ENCODE measurements at regions not wholly inside any gene's neighbourhood (a gene's known extent, or its start where the extent isn't known, plus 50 kb on each side); places are given as distances from the start of the nearest gene placed in this dataset.

DNA sequence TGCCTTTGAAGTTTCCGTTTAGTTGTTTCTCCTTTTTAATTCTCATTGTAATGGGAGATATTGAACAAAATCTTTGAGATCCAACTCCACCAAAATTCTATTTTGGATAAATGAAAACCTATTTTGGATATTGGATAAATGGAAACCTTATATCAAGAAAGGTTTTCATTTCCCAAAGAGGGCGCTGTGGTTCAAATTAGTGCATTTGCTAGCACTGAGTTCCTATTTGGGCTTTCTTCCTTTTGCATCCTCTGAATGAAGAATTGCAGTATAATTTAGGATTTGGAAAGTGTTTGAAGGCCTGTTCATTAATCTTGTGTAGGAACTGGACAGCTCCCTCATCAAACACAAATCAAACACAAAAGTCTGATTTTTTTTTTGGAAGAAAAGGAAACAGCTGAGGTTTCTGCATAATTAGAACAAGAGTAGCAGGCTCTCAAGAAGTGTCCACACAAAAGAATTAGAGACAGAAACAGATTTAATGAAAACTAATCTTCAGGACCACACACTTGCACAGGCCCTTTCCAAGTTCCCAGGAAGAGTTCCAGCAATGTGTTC is 80.8 kb upstream of the KLF14 start:
- no peaks in the 10 kb centered on the region for H3K79me2 ChIP-seq (ENCODE audit: insufficient read depth, low read length)
- H3K9ac ChIP-seq (ENCODE audit: low read depth, low read length), result no peak overlapping the region
- no peaks in the 10 kb centered on the region for H4K20me1 ChIP-seq (ENCODE audit: insufficient read depth, low read length)
- H3K9me3 ChIP-seq (ENCODE audit: insufficient read depth, low read length, severe bottlenecking), result no peaks in the 10 kb centered on the region
- H2AFZ ChIP-seq (ENCODE audit: low read depth, low read length), result no peak overlapping the region
- no peak for DNase-seq
- H3K4me1 ChIP-seq (ENCODE audit: insufficient read depth, low read length), result no peaks in the 10 kb centered on the region
- H3K36me3 ChIP-seq (ENCODE audit: insufficient read depth, low read length), result no peaks in the 10 kb centered on the region
- no peak overlapping the region for H3K4me2 ChIP-seq (ENCODE audit: insufficient read depth, low read length)
- TF ChIP-seq EZH2 (IDR thresholded peaks at IDR 0.05; ENCODE audit: borderline replicate concordance, low read depth, low read length, severe bottlenecking), result no peak
- TF ChIP-seq, protein P1, sequence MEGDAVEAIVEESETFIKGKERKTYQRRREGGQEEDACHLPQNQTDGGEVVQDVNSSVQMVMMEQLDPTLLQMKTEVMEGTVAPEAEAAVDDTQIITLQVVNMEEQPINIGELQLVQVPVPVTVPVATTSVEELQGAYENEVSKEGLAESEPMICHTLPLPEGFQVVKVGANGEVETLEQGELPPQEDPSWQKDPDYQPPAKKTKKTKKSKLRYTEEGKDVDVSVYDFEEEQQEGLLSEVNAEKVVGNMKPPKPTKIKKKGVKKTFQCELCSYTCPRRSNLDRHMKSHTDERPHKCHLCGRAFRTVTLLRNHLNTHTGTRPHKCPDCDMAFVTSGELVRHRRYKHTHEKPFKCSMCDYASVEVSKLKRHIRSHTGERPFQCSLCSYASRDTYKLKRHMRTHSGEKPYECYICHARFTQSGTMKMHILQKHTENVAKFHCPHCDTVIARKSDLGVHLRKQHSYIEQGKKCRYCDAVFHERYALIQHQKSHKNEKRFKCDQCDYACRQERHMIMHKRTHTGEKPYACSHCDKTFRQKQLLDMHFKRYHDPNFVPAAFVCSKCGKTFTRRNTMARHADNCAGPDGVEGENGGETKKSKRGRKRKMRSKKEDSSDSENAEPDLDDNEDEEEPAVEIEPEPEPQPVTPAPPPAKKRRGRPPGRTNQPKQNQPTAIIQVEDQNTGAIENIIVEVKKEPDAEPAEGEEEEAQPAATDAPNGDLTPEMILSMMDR (IDR thresholded peaks at IDR 0.05; ENCODE audit: borderline replicate concordance, extremely low read depth, low read length, poor library complexity, severe bottlenecking), result peak; percentile 46
- no peak overlapping the region for H3K4me3 ChIP-seq (ENCODE audit: low read depth in 1 of 2, low read length in 2 of 2)
- no peak overlapping the region for H3K27ac ChIP-seq (ENCODE audit: low read length)
- no peaks in the 10 kb centered on the region for H3K27me3 ChIP-seq (ENCODE audit: insufficient read depth, low read length, poor library complexity)
- no peak for ATAC-seq (ENCODE audit: insufficient read depth, low read depth)

DNA sequence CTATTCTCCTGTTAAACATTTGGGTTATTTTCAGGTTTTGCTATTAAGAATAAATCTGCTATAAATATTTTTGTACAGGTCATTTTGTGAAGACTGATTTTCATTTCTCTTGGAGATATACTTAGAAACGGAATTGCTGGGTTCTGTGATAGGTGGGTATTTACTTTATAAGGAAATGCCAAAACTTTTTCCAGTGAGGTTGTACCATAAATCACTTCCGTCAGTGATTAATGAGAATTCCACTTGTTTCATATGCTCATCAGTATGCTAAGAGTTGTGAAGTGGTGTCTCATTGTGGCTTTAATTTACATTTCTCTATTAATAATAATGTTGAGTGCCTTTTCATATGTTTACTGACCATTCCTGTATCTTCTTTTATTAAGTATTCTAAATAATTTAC is 84.0 kb upstream of the KLF14 start:
- no peak overlapping the region for H3K9ac ChIP-seq (ENCODE audit: low read depth, low read length)
- no peaks in the 10 kb centered on the region for H3K9me3 ChIP-seq (ENCODE audit: insufficient read depth, low read length, severe bottlenecking)
- H3K4me2 ChIP-seq (ENCODE audit: insufficient read depth, low read length), result no peak overlapping the region
- no peak overlapping the region for H3K4me3 ChIP-seq (ENCODE audit: low read depth in 1 of 2, low read length in 2 of 2)
- H2AFZ ChIP-seq (ENCODE audit: low read depth, low read length), result no peak overlapping the region
- ATAC-seq (ENCODE audit: insufficient read depth, low read depth), result no peak
- no peaks in the 10 kb centered on the region for H3K36me3 ChIP-seq (ENCODE audit: insufficient read depth, low read length)
- H3K27ac ChIP-seq (ENCODE audit: low read length), result no peak overlapping the region
- TF ChIP-seq EZH2 (IDR thresholded peaks at IDR 0.05; ENCODE audit: borderline replicate concordance, low read depth, low read length, severe bottlenecking), result no peak
- TF ChIP-seq, protein P1 (IDR thresholded peaks at IDR 0.05; ENCODE audit: borderline replicate concordance, extremely low read depth, low read length, poor library complexity, severe bottlenecking), result no peak
- DNase-seq, result no peak
- no peaks in the 10 kb centered on the region for H3K27me3 ChIP-seq (ENCODE audit: insufficient read depth, low read length, poor library complexity)
- no peaks in the 10 kb centered on the region for H3K79me2 ChIP-seq (ENCODE audit: insufficient read depth, low read length)
- no peaks in the 10 kb centered on the region for H3K4me1 ChIP-seq (ENCODE audit: insufficient read depth, low read length)
- H4K20me1 ChIP-seq (ENCODE audit: insufficient read depth, low read length), result no peaks in the 10 kb centered on the region

DNA sequence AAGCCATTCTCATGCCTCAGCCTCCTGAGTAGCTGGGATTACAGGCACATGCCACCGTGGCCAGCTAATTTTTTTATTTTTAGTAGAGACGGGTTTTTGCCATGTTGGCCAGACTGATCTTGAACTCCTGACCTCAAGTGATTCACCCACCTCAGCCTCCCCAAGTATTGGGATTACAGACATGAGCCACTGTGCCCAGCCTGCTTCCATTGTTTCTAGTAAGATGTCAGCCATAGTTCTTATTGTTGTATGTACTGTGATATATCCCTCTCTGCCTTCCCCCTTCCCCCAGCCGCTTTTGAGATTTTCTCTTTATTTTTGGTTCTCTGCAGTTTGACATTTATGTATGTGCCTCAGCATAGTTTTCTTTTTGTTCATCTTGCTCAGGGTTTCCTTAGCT is 87.9 kb upstream of the KLF14 start:
- Histone ChIP-seq H3K79me2 (ENCODE audit: insufficient read depth, low read length) (no peaks in the 10 kb centered on the region), H3K9me3 (ENCODE audit: insufficient read depth, low read length, severe bottlenecking) (peaks cover 12% of the 10 kb centered on the region), H3K9ac (ENCODE audit: low read depth, low read length) (no peak overlapping the region), H3K27me3 (ENCODE audit: insufficient read depth, low read length, poor library complexity) (no peaks in the 10 kb centered on the region), H3K36me3 (ENCODE audit: insufficient read depth, low read length) (no peaks in the 10 kb centered on the region), H3K4me3 (ENCODE audit: low read depth in 1 of 2, low read length in 2 of 2) (no peak overlapping the region), H3K27ac (ENCODE audit: low read length) (no peak overlapping the region), H2AFZ (ENCODE audit: low read depth, low read length) (no peak overlapping the region; the same call in 1 of the 2 replicates), H3K4me2 (ENCODE audit: insufficient read depth, low read length) (no peak overlapping the region), H4K20me1 (ENCODE audit: insufficient read depth, low read length) (no peaks in the 10 kb centered on the region), H3K4me1 (ENCODE audit: insufficient read depth, low read length) (no peaks in the 10 kb centered on the region)
- ATAC-seq (ENCODE audit: insufficient read depth, low read depth) (no peak), DNase-seq (no peak)
- no peak for TF ChIP-seq EZH2 (IDR thresholded peaks at IDR 0.05; ENCODE audit: borderline replicate concordance, low read depth, low read length, severe bottlenecking)
- TF ChIP-seq, protein P1 (IDR thresholded peaks at IDR 0.05; ENCODE audit: borderline replicate concordance, extremely low read depth, low read length, poor library complexity, severe bottlenecking), result no peak
